Ishikawa (cell line): ENCODE measurements at regions not wholly inside any gene's neighbourhood (a gene's known extent, or its start where the extent isn't known, plus 50 kb on each side); places are given as distances from the start of the nearest gene placed in this dataset.

ENCODE experiments used
- EGR1 ChIP-seq: IDR thresholded peaks from 2 replicates; pipeline ENCODE4 v1.6.1; 2012
- FOXM1 ChIP-seq: IDR thresholded peaks from 2 replicates; pipeline ENCODE4 v1.6.1; 2012; ENCODE audit warnings: low read depth, borderline replicate concordance
- REST ChIP-seq: IDR thresholded peaks from 2 replicates; pipeline ENCODE4 v1.6.1; 2012; ENCODE audit warnings: low read depth, mild to moderate bottlenecking
- TAF1 ChIP-seq: IDR thresholded peaks from 2 replicates; pipeline ENCODE4 v1.6.1; 2012; ENCODE audit warnings: low read depth, mild to moderate bottlenecking
- TF ChIP-seq, protein P1 (sequence below): IDR thresholded peaks from 2 replicates; pipeline ENCODE4 v1.6.1; 2012

DNA sequence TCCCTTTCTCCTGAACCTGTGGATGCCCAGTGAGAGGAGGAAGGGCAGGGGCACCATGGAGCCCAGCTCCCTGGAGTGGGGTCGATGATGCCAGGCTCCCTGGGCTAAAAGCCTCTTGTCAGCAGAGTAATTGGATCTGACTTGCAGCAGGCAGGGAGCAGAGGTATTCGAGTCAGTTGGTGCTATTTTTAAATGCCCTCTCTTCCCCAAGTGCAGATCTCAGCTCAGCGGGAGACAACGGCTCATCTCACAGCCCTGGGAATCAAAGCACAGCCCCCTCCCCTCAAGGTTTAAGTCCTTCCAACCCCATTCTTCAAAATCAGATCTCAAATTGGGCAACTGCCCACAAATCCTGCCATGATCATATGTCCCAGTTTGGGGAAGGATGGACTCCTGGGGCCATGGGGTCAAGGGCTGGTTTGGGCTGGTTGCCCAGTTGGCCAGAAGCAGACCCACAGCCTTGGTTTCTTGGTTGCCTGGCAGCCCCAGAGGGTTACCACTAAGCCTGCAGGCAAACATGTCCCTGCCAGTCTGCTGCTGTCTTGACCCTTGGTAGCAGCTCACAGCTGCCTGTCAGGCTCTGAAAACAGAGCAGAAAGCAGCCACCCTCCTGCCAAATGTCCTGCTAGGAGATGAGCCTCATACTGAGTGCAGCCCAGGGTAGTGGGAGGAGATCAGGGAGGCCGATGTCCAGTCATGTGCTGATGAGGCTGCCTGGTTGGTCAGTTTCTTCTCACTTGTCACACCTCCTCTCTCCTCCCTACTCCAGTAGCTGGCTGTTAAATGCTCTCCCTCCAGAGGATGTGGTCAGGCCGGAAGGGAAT lies 244.9 kb downstream of the LOXHD1 start:
- TF ChIP-seq TAF1 = no peak
- no peak for TF ChIP-seq REST
- TF ChIP-seq, protein P1, sequence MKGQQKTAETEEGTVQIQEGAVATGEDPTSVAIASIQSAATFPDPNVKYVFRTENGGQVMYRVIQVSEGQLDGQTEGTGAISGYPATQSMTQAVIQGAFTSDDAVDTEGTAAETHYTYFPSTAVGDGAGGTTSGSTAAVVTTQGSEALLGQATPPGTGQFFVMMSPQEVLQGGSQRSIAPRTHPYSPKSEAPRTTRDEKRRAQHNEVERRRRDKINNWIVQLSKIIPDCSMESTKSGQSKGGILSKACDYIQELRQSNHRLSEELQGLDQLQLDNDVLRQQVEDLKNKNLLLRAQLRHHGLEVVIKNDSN = no peak
- no peak for TF ChIP-seq FOXM1
- no peak for TF ChIP-seq EGR1
